ENCODE measurements at regions not wholly inside any gene's neighbourhood (a gene's known extent, or its start where the extent isn't known, plus 50 kb on each side); places are given as distances from the start of the nearest gene placed in this dataset.
"Not testable (repeated sequence)": the region's sequence is repeated elsewhere in the genome, so short reads cannot be mapped to it uniquely, and the experiment has no call there.

DNA sequence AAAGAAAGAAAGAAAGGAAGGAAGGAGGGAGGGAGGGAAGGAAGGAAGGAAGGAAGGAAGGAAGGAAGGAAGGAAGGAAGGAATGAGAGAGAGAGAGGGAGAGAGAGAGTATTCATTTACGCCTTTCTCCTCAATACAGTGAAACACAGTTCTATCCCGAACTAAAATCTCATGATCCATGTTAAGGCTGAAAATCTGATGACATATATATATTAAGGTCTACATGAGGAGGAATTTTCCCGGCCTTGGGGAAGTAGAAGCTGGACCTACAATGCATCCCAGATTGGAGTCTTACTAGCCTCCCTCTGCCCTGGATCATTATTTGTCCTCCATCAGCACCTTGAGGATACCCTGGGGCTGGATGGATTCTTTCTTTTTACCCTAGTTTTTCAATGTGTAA, 95.1 kb upstream of the DAPK1 start:
- Histone ChIP-seq H3K27me3 (ENCODE audit: control insufficient read depth, low read length) (no peaks in the 10 kb centered on the region), H3K9me3 (ENCODE audit: control insufficient read depth, insufficient read depth, low read length) (no peaks in the 10 kb centered on the region), H3K9me2 (replicated peaks; ENCODE audit: control insufficient read depth, low read length) (no peaks in the 10 kb centered on the region), H3K27ac (ENCODE audit: low read depth, low read length) (no peak overlapping the region), H3K36me3 (ENCODE audit: control insufficient read depth, low read length) (no peaks in the 10 kb centered on the region), H3K4me3 (ENCODE audit: low read length) (no peak overlapping the region), H3F3A (ENCODE audit: control insufficient read depth, insufficient read depth) (no peaks in the 10 kb centered on the region), H3K4me1 (ENCODE audit: control insufficient read depth, low read length) (no peaks in the 10 kb centered on the region), H3K79me2 (ENCODE audit: control insufficient read depth, low read length) (no peaks in the 10 kb centered on the region), H3K4me2 (ENCODE audit: low read length) (no peak overlapping the region), H4K20me1 (ENCODE audit: control insufficient read depth, insufficient read depth, low read depth, low read length) (no peaks in the 10 kb centered on the region)
- no peak for TF ChIP-seq EZH2phosphoT487 (IDR thresholded peaks at IDR 0.05; ENCODE audit: borderline replicate concordance, low read length)
- TF ChIP-seq, protein P1, sequence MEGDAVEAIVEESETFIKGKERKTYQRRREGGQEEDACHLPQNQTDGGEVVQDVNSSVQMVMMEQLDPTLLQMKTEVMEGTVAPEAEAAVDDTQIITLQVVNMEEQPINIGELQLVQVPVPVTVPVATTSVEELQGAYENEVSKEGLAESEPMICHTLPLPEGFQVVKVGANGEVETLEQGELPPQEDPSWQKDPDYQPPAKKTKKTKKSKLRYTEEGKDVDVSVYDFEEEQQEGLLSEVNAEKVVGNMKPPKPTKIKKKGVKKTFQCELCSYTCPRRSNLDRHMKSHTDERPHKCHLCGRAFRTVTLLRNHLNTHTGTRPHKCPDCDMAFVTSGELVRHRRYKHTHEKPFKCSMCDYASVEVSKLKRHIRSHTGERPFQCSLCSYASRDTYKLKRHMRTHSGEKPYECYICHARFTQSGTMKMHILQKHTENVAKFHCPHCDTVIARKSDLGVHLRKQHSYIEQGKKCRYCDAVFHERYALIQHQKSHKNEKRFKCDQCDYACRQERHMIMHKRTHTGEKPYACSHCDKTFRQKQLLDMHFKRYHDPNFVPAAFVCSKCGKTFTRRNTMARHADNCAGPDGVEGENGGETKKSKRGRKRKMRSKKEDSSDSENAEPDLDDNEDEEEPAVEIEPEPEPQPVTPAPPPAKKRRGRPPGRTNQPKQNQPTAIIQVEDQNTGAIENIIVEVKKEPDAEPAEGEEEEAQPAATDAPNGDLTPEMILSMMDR (IDR thresholded peaks at IDR 0.05; ENCODE audit: low read depth, low read length, poor library complexity, severe bottlenecking), result no peak

DNA sequence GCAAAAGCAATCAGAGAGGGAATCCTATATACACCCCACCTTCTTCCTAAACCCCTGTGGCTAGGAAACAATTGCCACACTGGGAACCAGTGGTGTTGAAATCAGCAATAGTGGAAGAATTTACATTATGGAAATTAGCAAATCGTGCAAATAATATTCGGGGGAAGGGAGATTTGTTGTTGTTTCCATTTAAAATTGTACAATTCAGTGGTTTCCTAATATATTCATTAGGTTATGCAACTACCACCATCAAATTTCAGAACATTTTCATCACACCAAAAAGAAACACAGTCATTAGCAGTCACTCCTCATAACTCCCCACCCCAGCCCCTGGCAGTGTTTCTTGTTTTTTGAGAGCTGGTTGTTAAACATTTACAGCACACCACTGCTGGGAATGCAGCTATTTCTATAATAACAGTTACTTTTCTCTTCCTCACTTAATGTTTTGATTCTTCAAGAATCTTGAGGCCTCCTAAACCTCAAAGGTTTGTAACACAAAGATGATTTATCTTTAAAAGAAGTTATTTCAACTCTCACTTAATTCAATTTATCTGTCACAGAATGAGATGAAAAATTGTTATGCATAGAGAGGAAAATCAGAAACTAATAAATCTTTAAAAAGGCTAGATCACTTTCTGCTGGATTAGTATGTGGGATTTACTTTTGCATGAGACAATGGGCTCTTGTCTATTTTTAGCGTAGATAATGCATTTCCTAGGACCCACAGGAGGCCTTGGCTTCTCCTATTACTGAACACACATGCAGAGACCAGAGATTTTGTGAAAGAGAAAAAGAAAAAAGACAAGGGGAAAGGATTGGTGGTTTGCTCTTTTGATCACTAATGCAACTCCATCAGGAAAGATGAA, 91.8 kb upstream of the DAPK1 start:
- H3K9me3 ChIP-seq (ENCODE audit: control insufficient read depth, insufficient read depth, low read length), result no peaks in the 10 kb centered on the region
- no peaks in the 10 kb centered on the region for H4K20me1 ChIP-seq (ENCODE audit: control insufficient read depth, insufficient read depth, low read depth, low read length)
- no peaks in the 10 kb centered on the region for H3K27me3 ChIP-seq (ENCODE audit: control insufficient read depth, low read length)
- H3K79me2 ChIP-seq (ENCODE audit: control insufficient read depth, low read length), result no peaks in the 10 kb centered on the region
- no peak overlapping the region for H3K27ac ChIP-seq (ENCODE audit: low read depth, low read length)
- H3K36me3 ChIP-seq (ENCODE audit: control insufficient read depth, low read length), result no peaks in the 10 kb centered on the region
- no peak overlapping the region for H3K4me2 ChIP-seq (ENCODE audit: low read length)
- no peak overlapping the region for H3K4me3 ChIP-seq (ENCODE audit: low read length)
- H3K9me2 ChIP-seq (replicated peaks; ENCODE audit: control insufficient read depth, low read length), result no peaks in the 10 kb centered on the region
- no peaks in the 10 kb centered on the region for H3F3A ChIP-seq (ENCODE audit: control insufficient read depth, insufficient read depth)
- TF ChIP-seq EZH2phosphoT487 (IDR thresholded peaks at IDR 0.05; ENCODE audit: borderline replicate concordance, low read length), result no peak
- TF ChIP-seq, protein P1 (IDR thresholded peaks at IDR 0.05; ENCODE audit: low read depth, low read length, poor library complexity, severe bottlenecking), result no peak
- H3K4me1 ChIP-seq (ENCODE audit: control insufficient read depth, low read length), result no peaks in the 10 kb centered on the region

DNA sequence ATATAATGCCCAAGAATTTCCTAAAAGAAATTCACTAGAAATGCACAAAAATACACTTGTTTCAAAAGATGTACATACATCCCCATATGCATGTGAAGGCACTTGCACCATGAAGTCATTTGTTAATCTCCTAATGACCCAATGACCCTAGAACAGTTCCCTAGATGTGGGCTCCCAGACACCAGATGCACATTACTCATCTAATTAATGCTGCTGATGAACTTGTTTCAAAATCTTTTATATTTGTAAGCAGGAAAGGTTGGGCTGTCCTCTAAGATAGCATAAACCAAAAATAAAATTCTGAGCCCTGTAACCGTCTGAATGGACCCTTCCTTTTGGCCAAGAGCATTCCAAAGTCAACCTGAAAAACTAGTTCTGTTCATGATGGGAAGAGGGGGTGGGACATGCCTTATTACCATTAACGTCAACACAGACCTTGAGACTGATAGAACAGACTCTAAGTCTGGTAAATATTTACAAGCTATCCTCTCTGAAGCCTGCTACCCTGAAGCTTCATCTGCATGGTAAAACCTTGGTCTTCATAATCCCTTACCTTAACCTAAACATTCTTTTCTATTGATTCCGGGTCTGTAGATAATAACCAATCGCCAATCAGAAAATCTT, 91.0 kb upstream of the DAPK1 start:
- TF ChIP-seq, protein P1 (IDR thresholded peaks at IDR 0.05; ENCODE audit: low read depth, low read length, poor library complexity, severe bottlenecking), result no peak
- no peak for TF ChIP-seq EZH2phosphoT487 (IDR thresholded peaks at IDR 0.05; ENCODE audit: borderline replicate concordance, low read length)
- Histone ChIP-seq H4K20me1 (ENCODE audit: control insufficient read depth, insufficient read depth, low read depth, low read length) (no peaks in the 10 kb centered on the region), H3K36me3 (ENCODE audit: control insufficient read depth, low read length) (no peaks in the 10 kb centered on the region), H3K4me2 (ENCODE audit: low read length) (no peak overlapping the region), H3K27me3 (ENCODE audit: control insufficient read depth, low read length) (no peaks in the 10 kb centered on the region), H3K9me3 (ENCODE audit: control insufficient read depth, insufficient read depth, low read length) (no peaks in the 10 kb centered on the region), H3K4me1 (ENCODE audit: control insufficient read depth, low read length) (no peaks in the 10 kb centered on the region), H3K27ac (ENCODE audit: low read depth, low read length) (no peak overlapping the region), H3F3A (ENCODE audit: control insufficient read depth, insufficient read depth) (no peaks in the 10 kb centered on the region), H3K4me3 (ENCODE audit: low read length) (no peak overlapping the region), H3K9me2 (replicated peaks; ENCODE audit: control insufficient read depth, low read length) (no peaks in the 10 kb centered on the region), H3K79me2 (ENCODE audit: control insufficient read depth, low read length) (no peaks in the 10 kb centered on the region)

DNA sequence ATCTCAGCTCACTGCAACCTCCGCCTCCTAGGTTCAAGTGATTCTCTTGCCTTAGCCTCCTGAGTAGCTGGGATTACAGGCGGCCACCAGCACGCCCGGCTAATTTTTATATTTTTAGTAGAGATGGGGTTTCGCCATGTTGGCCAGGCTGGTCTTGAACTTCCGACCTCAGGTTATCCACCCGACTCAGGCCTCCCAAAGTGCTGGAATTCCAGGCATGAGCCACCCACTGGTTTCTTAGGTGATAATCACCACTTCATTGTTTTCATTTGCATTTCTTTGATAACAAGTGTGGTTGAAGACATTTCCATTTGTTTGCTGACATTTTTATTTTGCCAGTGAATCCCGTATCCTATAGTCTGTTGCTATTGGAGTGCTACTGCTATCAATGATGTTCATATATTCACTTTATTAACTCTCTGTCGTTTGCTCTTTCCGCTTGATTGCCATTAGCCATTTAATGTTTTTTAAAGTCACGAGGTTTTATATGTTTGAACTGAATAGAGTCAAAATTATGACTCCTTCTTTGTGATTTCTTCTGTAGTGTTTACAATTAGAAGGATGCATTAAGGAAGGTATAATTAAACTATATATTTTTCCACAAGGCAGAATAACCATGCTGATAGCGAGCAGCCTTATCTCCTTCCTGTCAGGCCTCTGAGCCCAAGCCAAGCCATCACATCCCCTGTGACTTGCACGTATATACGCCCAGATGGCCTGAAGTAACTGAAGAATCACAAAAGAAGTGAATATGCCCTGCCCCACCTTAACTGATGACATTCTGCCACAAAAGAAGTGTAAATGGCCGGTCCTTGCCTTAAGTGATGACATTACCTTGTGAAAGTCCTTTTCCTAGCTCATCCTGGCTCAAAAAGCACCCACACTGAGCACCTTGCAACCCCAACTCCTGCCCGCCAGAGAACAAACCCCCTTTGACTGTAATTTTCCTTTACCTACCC, 87.3 kb upstream of the DAPK1 start:
- not testable (repeated sequence) for H3K27ac ChIP-seq (ENCODE audit: low read depth, low read length); H3K79me2 ChIP-seq (ENCODE audit: control insufficient read depth, low read length); H3K4me2 ChIP-seq (ENCODE audit: low read length); H3K27me3 ChIP-seq (ENCODE audit: control insufficient read depth, low read length); H3K9me3 ChIP-seq (ENCODE audit: control insufficient read depth, insufficient read depth, low read length); H3K9me2 ChIP-seq (replicated peaks; ENCODE audit: control insufficient read depth, low read length); H3F3A ChIP-seq (ENCODE audit: control insufficient read depth, insufficient read depth); H3K4me3 ChIP-seq (ENCODE audit: low read length); H4K20me1 ChIP-seq (ENCODE audit: control insufficient read depth, insufficient read depth, low read depth, low read length); H3K36me3 ChIP-seq (ENCODE audit: control insufficient read depth, low read length); H3K4me1 ChIP-seq (ENCODE audit: control insufficient read depth, low read length)

Measured in DOHH2 (cell line).